BLaER1 treated with 17β-estradiol and CSF1 and Interleukin-3, amounts not matched to agents 10 nM and 100 nM (cell line): ENCODE measurements at regions not wholly inside any gene's neighbourhood (a gene's known extent, or its start where the extent isn't known, plus 50 kb on each side); places are given as distances from the start of the nearest gene placed in this dataset.

Experiments used
- H3K27ac ChIP-seq, 11 experiments: shearing (Covaris generic); formaldehyde crosslinking; 2 replicates each; pipeline ENCODE4 v1.8.1; 2022
- H3K27me3 ChIP-seq, 11 experiments: shearing (Covaris generic); formaldehyde crosslinking; 2 replicates each; pipeline ENCODE4 v1.8.1; 2022
- H3K36me3 ChIP-seq, 11 experiments: shearing (Covaris generic); formaldehyde crosslinking; 2 replicates each; pipeline ENCODE4 v1.8.1; 2022
- H3K4me1 ChIP-seq, 10 experiments: shearing (Covaris generic); formaldehyde crosslinking; 2 replicates each; pipeline ENCODE4 v1.8.1; 2022
- H3K4me2 ChIP-seq, 11 experiments: shearing (Covaris generic); formaldehyde crosslinking; 2 replicates each; pipeline ENCODE4 v1.8.1; 2022
- H3K4me3 ChIP-seq, 10 experiments: shearing (Covaris generic); formaldehyde crosslinking; 2 replicates each; pipeline ENCODE4 v1.8.1; 2022
- H3K9ac ChIP-seq, 11 experiments: shearing (Covaris generic); formaldehyde crosslinking; 2 replicates each; pipeline ENCODE4 v1.8.1; 2022
- H3K9me3 ChIP-seq, 11 experiments: shearing (Covaris generic); formaldehyde crosslinking; replicated peaks in 1 of 11; 2 replicates each; pipeline ENCODE4 v1.8.1; 2022
- H4K20me1 ChIP-seq, 11 experiments: shearing (Covaris generic); formaldehyde crosslinking; 2 replicates each; pipeline ENCODE4 v1.8.1; 2022
- Cebpa-rat ChIP-seq, 11 experiments: shearing (Covaris generic); IDR thresholded peaks; 2 replicates each; pipeline ENCODE4 v1.8.1; 2022

GRCh38 chrX:9318766-9319165, 146.1 kb upstream of the TBL1X start:
- peaks cover 7 to 44% (median 22%) of the 10 kb centered on the region in 10 experiments; a peak in 18 of 20 replicates for H3K4me1 ChIP-seq
- peak overlapping the region in 9 of 11 experiments; percentile 4 to 92 (median 56); a peak in 17 of 22 replicates for H3K4me2 ChIP-seq
- peaks cover 0 to 4% (median 0%) of the 10 kb centered on the region in 11 experiments; a peak in 2 of 22 replicates for H3K9me3 ChIP-seq
- H4K20me1 ChIP-seq = no peaks in the 10 kb centered on the region
- H3K27ac ChIP-seq = no peak overlapping the region
- H3K36me3 ChIP-seq = no peaks in the 10 kb centered on the region
- no peak for TF ChIP-seq Cebpa-rat (IDR thresholded peaks at IDR 0.05)
- no peak overlapping the region for H3K9ac ChIP-seq
- H3K4me3 ChIP-seq = no peak overlapping the region
- no peaks in the 10 kb centered on the region for H3K27me3 ChIP-seq

- no peak overlapping the region for H3K9ac ChIP-seq
- no peak overlapping the region for H3K27ac ChIP-seq
- H3K9me3 ChIP-seq = peaks cover 0 to 5% (median 0%) of the 10 kb centered on the region in 11 experiments; a peak in 2 of 22 replicates
- H3K4me2 ChIP-seq = no peak overlapping the region
- no peak for TF ChIP-seq Cebpa-rat (IDR thresholded peaks at IDR 0.05)
- no peaks in the 10 kb centered on the region for H3K36me3 ChIP-seq
- H3K27me3 ChIP-seq = no peaks in the 10 kb centered on the region
- H4K20me1 ChIP-seq = no peaks in the 10 kb centered on the region
- H3K4me1 ChIP-seq = peaks cover 7 to 34% (median 21%) of the 10 kb centered on the region in 10 experiments; a peak in 18 of 20 replicates
- H3K4me3 ChIP-seq = no peak overlapping the region
Observed at GRCh38 chrX:9320940-9321339, 143.9 kb upstream of the TBL1X start.

- Histone ChIP-seq H3K4me3 (no peak overlapping the region), H4K20me1 (no peaks in the 10 kb centered on the region), H3K4me2 (no peak overlapping the region), H3K36me3 (no peaks in the 10 kb centered on the region), H3K27me3 (no peaks in the 10 kb centered on the region), H3K4me1 (peaks cover 0 to 4% (median 0%) of the 10 kb centered on the region in 10 experiments; a peak in 3 of 20 replicates), H3K27ac (no peak overlapping the region), H3K9me3 (peaks cover 0 to 27% (median 14%) of the 10 kb centered on the region in 11 experiments; a peak in 17 of 22 replicates), H3K9ac (no peak overlapping the region)
- TF ChIP-seq Cebpa-rat (IDR thresholded peaks at IDR 0.05) = no peak
Observed at GRCh38 chrX:9324676-9325075, 140.2 kb upstream of the TBL1X start.

- peaks cover 0 to 27% (median 12%) of the 10 kb centered on the region in 11 experiments; a peak in 17 of 22 replicates for H3K9me3 ChIP-seq
- no peak overlapping the region for H3K27ac ChIP-seq
- no peak overlapping the region for H3K4me3 ChIP-seq
- no peaks in the 10 kb centered on the region for H4K20me1 ChIP-seq
- H3K4me2 ChIP-seq = no peak overlapping the region
- H3K4me1 ChIP-seq = peaks cover 0 to 5% (median 0%) of the 10 kb centered on the region in 10 experiments; a peak in 3 of 20 replicates
- no peaks in the 10 kb centered on the region for H3K27me3 ChIP-seq
- no peak for TF ChIP-seq Cebpa-rat (IDR thresholded peaks at IDR 0.05)
- H3K9ac ChIP-seq = no peak overlapping the region
- H3K36me3 ChIP-seq = no peaks in the 10 kb centered on the region
Observed at GRCh38 chrX:9326369-9326768, 138.5 kb upstream of the TBL1X start.

GRCh38 chrX:9327086-9327746, 137.6 kb upstream of the TBL1X start:
- Histone ChIP-seq H3K27me3 (no peaks in the 10 kb centered on the region), H3K4me3 (no peak overlapping the region), H3K36me3 (no peaks in the 10 kb centered on the region), H3K4me1 (peaks cover 0 to 5% (median 0%) of the 10 kb centered on the region in 10 experiments; a peak in 3 of 20 replicates), H3K9ac (no peak overlapping the region), H3K27ac (no peak overlapping the region), H3K4me2 (no peak overlapping the region; a peak in 1 of 22 replicates), H4K20me1 (no peaks in the 10 kb centered on the region), H3K9me3 (peaks cover 0 to 27% (median 11%) of the 10 kb centered on the region in 11 experiments; a peak in 17 of 22 replicates)
- TF ChIP-seq Cebpa-rat (IDR thresholded peaks at IDR 0.05) = no peak

GRCh38 chrX:9327747-9328145, 137.1 kb upstream of the TBL1X start:
- H4K20me1 ChIP-seq = no peaks in the 10 kb centered on the region
- H3K27me3 ChIP-seq = no peaks in the 10 kb centered on the region
- no peak overlapping the region; a peak in 1 of 22 replicates for H3K4me2 ChIP-seq
- peaks cover 0 to 27% (median 11%) of the 10 kb centered on the region in 11 experiments; a peak in 17 of 22 replicates for H3K9me3 ChIP-seq
- no peak for TF ChIP-seq Cebpa-rat (IDR thresholded peaks at IDR 0.05)
- H3K9ac ChIP-seq = no peak overlapping the region
- peaks cover 0 to 5% (median 0%) of the 10 kb centered on the region in 10 experiments; a peak in 3 of 20 replicates for H3K4me1 ChIP-seq
- H3K4me3 ChIP-seq = no peak overlapping the region
- H3K36me3 ChIP-seq = no peaks in the 10 kb centered on the region
- H3K27ac ChIP-seq = no peak overlapping the region

- H3K4me1 ChIP-seq = peaks cover 0 to 5% (median 0%) of the 10 kb centered on the region in 10 experiments; a peak in 3 of 20 replicates
- no peak overlapping the region for H3K27ac ChIP-seq
- no peaks in the 10 kb centered on the region for H3K27me3 ChIP-seq
- no peaks in the 10 kb centered on the region for H3K36me3 ChIP-seq
- no peak overlapping the region for H3K4me2 ChIP-seq
- no peak for TF ChIP-seq Cebpa-rat (IDR thresholded peaks at IDR 0.05)
- H3K9ac ChIP-seq = no peak overlapping the region
- H3K9me3 ChIP-seq = peaks cover 0 to 27% (median 11%) of the 10 kb centered on the region in 11 experiments; a peak in 17 of 22 replicates
- H3K4me3 ChIP-seq = no peak overlapping the region
- H4K20me1 ChIP-seq = no peaks in the 10 kb centered on the region
Observed at GRCh38 chrX:9329056-9329455, 135.8 kb upstream of the TBL1X start.

- no peak for TF ChIP-seq Cebpa-rat (IDR thresholded peaks at IDR 0.05)
Observed at GRCh38 chrX:9330249-9330982, 134.4 kb upstream of the TBL1X start.

GRCh38 chrX:9333873-9334560, 130.8 kb upstream of the TBL1X start:
- Histone ChIP-seq H3K4me1 (peaks cover 7 to 34% (median 16%) of the 10 kb centered on the region in 10 experiments), H3K27me3 (no peaks in the 10 kb centered on the region), H3K27ac (no peak overlapping the region), H3K4me2 (no peak overlapping the region), H4K20me1 (no peaks in the 10 kb centered on the region), H3K9ac (no peak overlapping the region), H3K9me3 (peaks cover 0 to 33% (median 6%) of the 10 kb centered on the region in 11 experiments; a peak in 8 of 22 replicates), H3K4me3 (no peak overlapping the region), H3K36me3 (no peaks in the 10 kb centered on the region)
- TF ChIP-seq Cebpa-rat (IDR thresholded peaks at IDR 0.05) = no peak

More at GRCh38 chrX:9330249-9330982, 134.4 kb upstream of the TBL1X start:
- no peak overlapping the region for H3K27ac ChIP-seq
- H3K4me2 ChIP-seq = no peak overlapping the region
- no peak overlapping the region for H3K4me3 ChIP-seq
- no peaks in the 10 kb centered on the region for H3K36me3 ChIP-seq
- peaks cover 0 to 27% (median 11%) of the 10 kb centered on the region in 11 experiments; a peak in 17 of 22 replicates for H3K9me3 ChIP-seq
- H3K9ac ChIP-seq = no peak overlapping the region
- peaks cover 0 to 5% (median 0%) of the 10 kb centered on the region in 10 experiments; a peak in 3 of 20 replicates for H3K4me1 ChIP-seq
- no peaks in the 10 kb centered on the region for H3K27me3 ChIP-seq
- no peaks in the 10 kb centered on the region for H4K20me1 ChIP-seq
